Mesodermal cell (in vitro differentiated cells): ENCODE measurements at regions not wholly inside any gene's neighbourhood (a gene's known extent, or its start where the extent isn't known, plus 50 kb on each side); places are given as distances from the start of the nearest gene placed in this dataset.

Experiments used
- H3K27ac ChIP-seq: 2 replicates; pipeline ENCODE4 v1.7.0; 2013; ENCODE audit warnings: mild to moderate bottlenecking, low read depth, low read length, moderate library complexity; ENCODE audit not compliant: severe bottlenecking
- H3K36me3 ChIP-seq: 2 replicates; pipeline ENCODE4 v1.7.1; 2013; ENCODE audit warnings: mild to moderate bottlenecking, low read length, moderate library complexity; ENCODE audit not compliant: control insufficient read depth, insufficient read depth
- H3K4me1 ChIP-seq: one replicate; pipeline ENCODE4 v1.7.1; 2013; ENCODE audit warnings: mild to moderate bottlenecking, low read length; ENCODE audit not compliant: insufficient read depth, control insufficient read depth, poor library complexity, severe bottlenecking
- H3K4me3 ChIP-seq: 2 replicates; pipeline ENCODE4 v1.7.0; 2013; ENCODE audit warnings: low read length, control low read depth, mild to moderate bottlenecking; ENCODE audit not compliant: insufficient read depth, poor library complexity, severe bottlenecking; ENCODE audit errors: extremely low read depth
- H3K9me3 ChIP-seq: 2 replicates; pipeline ENCODE4 v1.7.1; 2013; ENCODE audit warnings: mild to moderate bottlenecking, low read length, moderate library complexity; ENCODE audit not compliant: control insufficient read depth
- WGBS, 2 experiments: methylation state at CpG; one replicate each; pipeline ENCODE4 v1.1.5; 2013; ENCODE audit warnings: missing lambda C conversion rate in 2 of 2; ENCODE audit not compliant: insufficient coverage in 2 of 2; 5-methylcytosine and 5-hydroxymethylcytosine counted together

- WGBS, 2 experiments, result 86 to 95% methylated on average over 1 to 2 of the region's 3 CpGs
Measured at GRCh38 chr17:33377837-33378595, 84.9 kb upstream of the ASIC2 start.

GRCh38 chr17:33381201-33381600, 88.1 kb upstream of the ASIC2 start:
- Histone ChIP-seq H3K9me3 (no peaks in the 10 kb centered on the region), H3K4me3 (no peak overlapping the region), H3K4me1 (peaks cover 15% of the 10 kb centered on the region), H3K27ac (no peak overlapping the region), H3K36me3 (no peaks in the 10 kb centered on the region)
- WGBS, 2 experiments, result 38 to 50% methylated on average over 3 to 6 of the region's 6 CpGs

More at GRCh38 chr17:33377837-33378595, 84.9 kb upstream of the ASIC2 start:
- H3K4me3 ChIP-seq, result no peak overlapping the region
- H3K9me3 ChIP-seq, result no peaks in the 10 kb centered on the region
- peaks cover 12% of the 10 kb centered on the region for H3K4me1 ChIP-seq
- H3K27ac ChIP-seq, result no peak overlapping the region
- no peaks in the 10 kb centered on the region for H3K36me3 ChIP-seq

- H3K36me3 ChIP-seq, result no peaks in the 10 kb centered on the region
- no peaks in the 10 kb centered on the region for H3K9me3 ChIP-seq
- no peak overlapping the region for H3K27ac ChIP-seq
- no peak overlapping the region for H3K4me3 ChIP-seq
- H3K4me1 ChIP-seq, result peaks cover 13% of the 10 kb centered on the region
- 79 to 88% methylated on average over 3 of the region's 3 CpGs for WGBS, 2 experiments
Measured at GRCh38 chr17:33383488-33384023, 90.5 kb upstream of the ASIC2 start.

- 77 to 100% methylated on average over 3 to 4 of the region's 4 CpGs for WGBS, 2 experiments
Measured at GRCh38 chr17:33385133-33385532, 92.0 kb upstream of the ASIC2 start.

GRCh38 chr17:33385713-33386112, 92.6 kb upstream of the ASIC2 start:
- Histone ChIP-seq H3K4me1 (peaks cover 24% of the 10 kb centered on the region), H3K9me3 (no peaks in the 10 kb centered on the region), H3K4me3 (no peak overlapping the region), H3K36me3 (no peaks in the 10 kb centered on the region), H3K27ac (no peak overlapping the region)
- WGBS, 2 experiments, result 92 to 97% methylated on average over 3 of the region's 3 CpGs

More at GRCh38 chr17:33385133-33385532, 92.0 kb upstream of the ASIC2 start:
- Histone ChIP-seq H3K27ac (no peak overlapping the region), H3K4me1 (peaks cover 24% of the 10 kb centered on the region), H3K9me3 (no peaks in the 10 kb centered on the region), H3K36me3 (no peaks in the 10 kb centered on the region), H3K4me3 (no peak overlapping the region)

- WGBS, 2 experiments, result 92 to 100% methylated on average over 1 to 6 of the region's 7 CpGs
- Histone ChIP-seq H3K4me1 (peaks cover 24% of the 10 kb centered on the region), H3K4me3 (no peak overlapping the region), H3K9me3 (no peaks in the 10 kb centered on the region), H3K36me3 (no peaks in the 10 kb centered on the region), H3K27ac (no peak overlapping the region)
Measured at GRCh38 chr17:33387406-33387805, 94.3 kb upstream of the ASIC2 start.

- 83 to 84% methylated on average over 4 of the region's 4 CpGs for WGBS, 2 experiments
- Histone ChIP-seq H3K9me3 (no peaks in the 10 kb centered on the region), H3K4me3 (no peak overlapping the region), H3K27ac (peak overlapping the region; percentile 87), H3K4me1 (peaks cover 15% of the 10 kb centered on the region), H3K36me3 (no peaks in the 10 kb centered on the region)
Measured at GRCh38 chr17:33389504-33390135, 96.5 kb upstream of the ASIC2 start.

GRCh38 chr17:33390479-33391176, 97.5 kb upstream of the ASIC2 start:
- Histone ChIP-seq H3K9me3 (no peaks in the 10 kb centered on the region), H3K27ac (peak overlapping the region; percentile 87), H3K4me1 (peaks cover 15% of the 10 kb centered on the region), H3K4me3 (no peak overlapping the region), H3K36me3 (no peaks in the 10 kb centered on the region)
- WGBS, 2 experiments, result 81 to 90% methylated on average over 5 to 6 of the region's 6 CpGs

- no peaks in the 10 kb centered on the region for H3K9me3 ChIP-seq
- H3K4me3 ChIP-seq, result no peak overlapping the region
- no peaks in the 10 kb centered on the region for H3K36me3 ChIP-seq
- WGBS, 2 experiments, result no CpG with 5 or more reads among the region's 3 CpGs
- H3K4me1 ChIP-seq, result no peaks in the 10 kb centered on the region
- H3K27ac ChIP-seq, result no peak overlapping the region
Measured at GRCh38 chr17:33396818-33397217, 103.7 kb upstream of the ASIC2 start.

GRCh38 chr17:33398386-33398785, 105.3 kb upstream of the ASIC2 start:
- 86 to 100% methylated on average over 1 of the region's 1 CpG for WGBS, 2 experiments
- Histone ChIP-seq H3K36me3 (no peaks in the 10 kb centered on the region), H3K4me3 (no peak overlapping the region), H3K9me3 (no peaks in the 10 kb centered on the region), H3K27ac (no peak overlapping the region), H3K4me1 (no peaks in the 10 kb centered on the region)
